Lung (tissue), 11 donors: ENCODE measurements at regions not wholly inside any gene's neighbourhood (a gene's known extent, or its start where the extent isn't known, plus 50 kb on each side); places are given as distances from the start of the nearest gene placed in this dataset.

Experiments used
- ATAC-seq: fragments of 200-7000 bp; cut with Tn5 transposase; one replicate; pipeline ENCODE4 v1.9.1; 2020; ENCODE audit warnings: moderate number of reproducible peaks; ENCODE audit not compliant: insufficient read depth, low FRiP score
- DNase-seq, 3 donors: peaks; one replicate each; pipeline ENCODE4 v3.0.0-alpha.2; 2013 to 2017
- H3K27ac ChIP-seq, 2 donors: one replicate each; pipeline ENCODE4 v1.5.1; 2013; ENCODE audit warnings: mild to moderate bottlenecking in 2 of 2, moderate library complexity in 2 of 2, control low read depth in 1 of 2, inconsistent platforms in 1 of 2, low read depth in 1 of 2, low read length in 1 of 2
- H3K27me3 ChIP-seq, 3 donors: one replicate each; pipeline ENCODE4 v1.5.1; 2013; ENCODE audit warnings: low read length in 2 of 3; ENCODE audit not compliant: control insufficient read depth in 3 of 3, insufficient read depth in 3 of 3
- H3K36me3 ChIP-seq, 4 donors: one replicate each; pipeline ENCODE4 v1.5.1; 2013; ENCODE audit warnings: low read length in 4 of 4, mild to moderate bottlenecking in 1 of 4, moderate library complexity in 1 of 4; ENCODE audit not compliant: control insufficient read depth in 4 of 4, insufficient read depth in 4 of 4
- H3K4me1 ChIP-seq, 5 donors: one replicate each; pipeline ENCODE4 v1.5.1; 2013; ENCODE audit warnings: low read length in 5 of 5, mild to moderate bottlenecking in 2 of 5, moderate library complexity in 1 of 5; ENCODE audit not compliant: control insufficient read depth in 5 of 5, insufficient read depth in 5 of 5
- H3K4me3 ChIP-seq: one replicate; pipeline ENCODE4 v1.5.1; 2013; ENCODE audit warnings: mild to moderate bottlenecking, control low read depth, moderate library complexity
- H3K9ac ChIP-seq, 2 donors: one replicate each; pipeline ENCODE4 v1.5.1; 2013; ENCODE audit warnings: low read length in 2 of 2, control low read depth in 1 of 2; ENCODE audit not compliant: insufficient read depth in 1 of 2
- H3K9me3 ChIP-seq, 4 donors: one replicate each; pipeline ENCODE4 v1.5.1; 2013; ENCODE audit warnings: low read length in 3 of 4, mild to moderate bottlenecking in 1 of 4, moderate library complexity in 1 of 4; ENCODE audit not compliant: control insufficient read depth in 4 of 4, insufficient read depth in 3 of 4
- CTCF ChIP-seq: IDR thresholded peaks from 2 replicates; pipeline ENCODE4 v1.5.1; 2012; ENCODE audit warnings: mild to moderate bottlenecking; ENCODE audit errors: control extremely low read depth, extremely low read depth
- WGBS, 2 donors: extraction: QIAGEN DNeasy Blood & Tissue Kit; methylation state at CpG; one replicate each; pipeline ENCODE4 v1.1.7; 2013; 5-methylcytosine and 5-hydroxymethylcytosine counted together
- donor health status: control.
- donor health status: control.
- donor health status: Bipolar disorder and iron deficiency.
- donor health status: healthy.
- donor health status: DM: yes; HTN: yes; CAD: no.

- no peak for TF ChIP-seq CTCF
- Histone ChIP-seq H3K27me3 (no peaks in the 10 kb centered on the region), H3K27ac (no peak overlapping the region), H3K4me1 (no peaks in the 10 kb centered on the region), H3K9ac (no peak overlapping the region), H3K9me3 (no peaks in the 10 kb centered on the region), H3K36me3 (no peaks in the 10 kb centered on the region), H3K4me3 (no peak overlapping the region)
- DNase-seq (no peak), ATAC-seq (no peak)
- 66 to 79% methylated on average over 4 of the region's 4 CpGs for WGBS, 2 donors
These were observed 275.3 kb upstream of the SLC14A2 start for GRCh38 chr18:45339810-45340550.

DNA sequence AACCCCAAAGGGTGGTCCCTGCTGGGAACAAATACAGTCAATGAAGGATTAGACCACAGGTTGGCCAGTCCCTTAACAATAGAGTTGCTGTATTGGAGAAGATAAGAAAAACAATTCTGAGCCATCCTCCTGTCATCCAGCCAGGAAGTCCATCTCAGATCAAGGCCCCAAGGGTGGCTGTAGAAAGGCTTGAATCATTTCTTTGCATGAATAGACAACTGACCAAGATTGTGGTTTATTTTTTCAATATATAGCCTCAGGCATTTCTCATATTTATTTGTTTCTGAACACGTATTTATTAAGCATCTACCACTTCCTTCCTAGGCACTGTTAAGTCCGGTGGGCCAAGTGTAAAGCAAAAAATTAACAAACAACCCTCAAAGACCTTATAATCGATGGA lies 274.4 kb upstream of the SLC14A2 start:
- Histone ChIP-seq H3K9me3 (no peaks in the 10 kb centered on the region), H3K27ac (no peak overlapping the region), H3K4me3 (no peak overlapping the region), H3K9ac (no peak overlapping the region), H3K36me3 (no peaks in the 10 kb centered on the region), H3K4me1 (no peaks in the 10 kb centered on the region), H3K27me3 (no peaks in the 10 kb centered on the region)
- no peak for DNase-seq
- no peak for ATAC-seq
- WGBS, 2 donors: 70 to 74% methylated on average over 3 of the region's 3 CpGs
- no peak for TF ChIP-seq CTCF

DNA sequence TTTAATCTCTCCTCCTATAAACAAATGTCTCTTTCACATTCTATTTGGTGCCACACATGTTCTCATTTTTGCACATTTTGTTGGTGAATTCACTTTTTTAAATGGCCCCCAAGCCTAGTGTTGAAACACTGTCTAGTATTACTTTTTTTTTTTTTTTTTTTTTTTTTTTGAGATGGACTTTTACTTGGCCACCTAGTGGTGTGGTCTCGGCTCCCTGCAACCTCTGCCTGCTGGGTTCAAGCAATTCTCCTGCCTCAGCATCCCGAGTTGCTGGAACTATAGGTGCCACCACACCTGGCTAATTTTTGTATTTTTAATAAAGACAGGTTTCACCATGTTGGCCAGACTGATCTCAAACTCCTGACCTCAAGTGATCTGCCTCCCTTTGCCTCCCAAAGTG lies 273.8 kb upstream of the SLC14A2 start:
- no peaks in the 10 kb centered on the region for H3K36me3 ChIP-seq
- no peaks in the 10 kb centered on the region for H3K27me3 ChIP-seq
- WGBS, 2 donors: 71 to 78% methylated on average over 2 of the region's 2 CpGs
- no peaks in the 10 kb centered on the region for H3K4me1 ChIP-seq
- no peak overlapping the region for H3K27ac ChIP-seq
- no peak for ATAC-seq
- H3K9me3 ChIP-seq: no peaks in the 10 kb centered on the region
- TF ChIP-seq CTCF: no peak
- no peak overlapping the region for H3K4me3 ChIP-seq
- H3K9ac ChIP-seq: no peak overlapping the region
- DNase-seq: no peak

DNA sequence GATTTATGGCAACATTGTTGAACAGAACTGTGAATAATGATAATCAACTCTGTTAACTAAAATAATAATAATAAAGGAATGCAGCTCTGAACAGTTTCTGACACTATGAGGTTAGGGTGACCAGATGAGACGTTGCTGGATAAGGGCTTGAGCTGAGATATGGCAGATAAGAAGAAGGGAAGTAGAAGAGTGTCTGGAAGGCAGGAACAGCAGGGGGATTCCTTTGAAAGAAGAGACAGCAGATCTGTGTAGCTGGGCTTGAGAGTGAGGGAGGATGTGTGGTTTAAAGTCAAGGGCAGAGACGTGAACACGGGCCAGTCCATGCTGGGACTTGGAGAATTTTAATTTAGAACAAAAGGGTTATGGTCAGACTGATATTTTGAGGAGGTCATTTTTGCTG lies 273.1 kb upstream of the SLC14A2 start:
- Histone ChIP-seq H3K9ac (no peak overlapping the region), H3K4me3 (no peak overlapping the region), H3K9me3 (no peaks in the 10 kb centered on the region), H3K36me3 (no peaks in the 10 kb centered on the region), H3K27ac (no peak overlapping the region), H3K27me3 (no peaks in the 10 kb centered on the region), H3K4me1 (no peaks in the 10 kb centered on the region)
- DNase-seq: no peak
- 31 to 52% methylated on average over 3 of the region's 3 CpGs for WGBS, 2 donors
- ATAC-seq: no peak
- TF ChIP-seq CTCF: no peak
